ENCODE measurements at regions not wholly inside any gene's neighbourhood (a gene's known extent, or its start where the extent isn't known, plus 50 kb on each side); places are given as distances from the start of the nearest gene placed in this dataset.

DNA sequence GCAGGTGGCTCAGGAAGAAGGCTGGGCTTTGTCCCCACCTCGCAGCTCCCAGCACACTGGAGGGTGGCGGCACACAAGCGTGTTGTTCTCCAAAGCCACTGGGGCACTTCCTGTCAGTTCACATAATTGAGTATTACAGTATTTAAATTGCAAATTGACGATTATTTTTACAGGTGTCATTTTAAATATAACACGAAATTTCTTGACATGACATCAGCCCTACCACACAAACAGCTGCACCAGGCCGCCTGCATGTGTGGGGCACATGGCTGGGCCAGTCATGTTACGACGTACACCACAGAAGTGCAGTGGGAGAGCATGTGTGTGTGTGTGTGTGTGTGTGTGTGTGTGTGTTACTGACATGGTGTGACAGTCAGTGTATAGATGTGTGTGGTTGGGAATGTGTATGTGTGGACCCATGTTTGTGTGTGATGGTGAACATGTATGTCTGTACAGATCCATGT lies 155.6 kb downstream of the TTC32 start:
- Mint-ChIP-seq H3K4me3 (no peak overlapping the region), H3K27me3 (peaks cover 2% of the 10 kb centered on the region), H3K9me3 (no peaks in the 10 kb centered on the region), H3K27ac (no peak overlapping the region), H3K36me3 (ENCODE audit: low read depth) (no peaks in the 10 kb centered on the region), H3K4me1 (ENCODE audit: low read depth) (no peaks in the 10 kb centered on the region)
- intact Hi-C loops (cut with micrococcal nuclease), result no loop called here
- CTCF ChIA-PET, result no interaction called here
- TF ChIP-seq, protein P1, sequence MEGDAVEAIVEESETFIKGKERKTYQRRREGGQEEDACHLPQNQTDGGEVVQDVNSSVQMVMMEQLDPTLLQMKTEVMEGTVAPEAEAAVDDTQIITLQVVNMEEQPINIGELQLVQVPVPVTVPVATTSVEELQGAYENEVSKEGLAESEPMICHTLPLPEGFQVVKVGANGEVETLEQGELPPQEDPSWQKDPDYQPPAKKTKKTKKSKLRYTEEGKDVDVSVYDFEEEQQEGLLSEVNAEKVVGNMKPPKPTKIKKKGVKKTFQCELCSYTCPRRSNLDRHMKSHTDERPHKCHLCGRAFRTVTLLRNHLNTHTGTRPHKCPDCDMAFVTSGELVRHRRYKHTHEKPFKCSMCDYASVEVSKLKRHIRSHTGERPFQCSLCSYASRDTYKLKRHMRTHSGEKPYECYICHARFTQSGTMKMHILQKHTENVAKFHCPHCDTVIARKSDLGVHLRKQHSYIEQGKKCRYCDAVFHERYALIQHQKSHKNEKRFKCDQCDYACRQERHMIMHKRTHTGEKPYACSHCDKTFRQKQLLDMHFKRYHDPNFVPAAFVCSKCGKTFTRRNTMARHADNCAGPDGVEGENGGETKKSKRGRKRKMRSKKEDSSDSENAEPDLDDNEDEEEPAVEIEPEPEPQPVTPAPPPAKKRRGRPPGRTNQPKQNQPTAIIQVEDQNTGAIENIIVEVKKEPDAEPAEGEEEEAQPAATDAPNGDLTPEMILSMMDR (IDR thresholded peaks at IDR 0.05), result no peak
- ATAC-seq (no peak), DNase-seq (no peak)
- POLR2A ChIA-PET, result no interaction called here

DNA sequence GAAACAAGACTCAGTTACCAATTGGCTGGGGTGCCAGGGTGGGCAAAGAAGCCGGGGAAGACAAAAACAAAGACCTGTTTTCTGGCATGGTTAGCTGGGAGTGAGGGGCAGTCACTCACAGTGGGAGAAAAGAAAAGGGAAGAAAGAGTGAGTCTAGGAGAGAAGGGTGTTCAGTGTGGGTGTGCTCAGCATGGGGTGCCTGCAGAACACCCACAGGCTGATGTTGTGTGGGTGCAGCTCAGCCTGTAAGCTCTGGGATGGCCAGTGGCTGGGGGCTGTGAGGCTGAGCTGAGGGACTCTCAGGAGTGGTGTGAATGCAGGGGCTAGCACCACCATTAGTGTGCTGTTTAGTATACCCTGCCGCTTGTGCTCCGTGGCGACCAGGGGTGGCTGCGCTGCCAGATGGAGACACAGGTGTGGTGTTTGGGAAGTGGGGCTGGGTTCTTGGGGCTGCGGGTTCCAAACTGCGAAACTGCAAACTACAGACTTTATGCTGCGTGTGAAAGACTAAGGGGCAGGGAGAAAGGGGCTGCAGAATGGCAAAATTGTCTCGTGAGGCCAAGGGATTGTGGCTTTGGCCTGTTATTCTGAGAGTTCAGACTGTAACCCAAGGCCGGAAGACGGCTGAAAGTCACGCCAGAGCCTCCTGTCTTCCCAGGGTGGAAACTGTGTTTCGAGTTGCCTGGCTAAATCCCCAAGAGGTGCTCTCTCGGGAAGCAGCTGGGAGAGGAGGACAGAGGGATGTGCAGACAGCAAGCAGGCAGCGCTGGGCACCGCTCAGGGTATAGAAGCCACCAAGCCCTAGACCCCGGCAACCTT lies 156.3 kb downstream of the TTC32 start:
- intact Hi-C loops (cut with micrococcal nuclease), result no loop called here
- no peaks in the 10 kb centered on the region for H3K36me3 Mint-ChIP-seq (ENCODE audit: low read depth)
- ATAC-seq (no peak), DNase-seq (no peak)
- H3K4me3 Mint-ChIP-seq, result no peak overlapping the region
- H3K27me3 Mint-ChIP-seq, result peaks cover 2% of the 10 kb centered on the region
- CTCF ChIA-PET, result no interaction called here
- POLR2A ChIA-PET, result no interaction called here
- H3K27ac Mint-ChIP-seq, result no peak overlapping the region
- H3K9me3 Mint-ChIP-seq, result no peaks in the 10 kb centered on the region
- no peaks in the 10 kb centered on the region for H3K4me1 Mint-ChIP-seq (ENCODE audit: low read depth)
- TF ChIP-seq, protein P1 (IDR thresholded peaks at IDR 0.05), result no peak

DNA sequence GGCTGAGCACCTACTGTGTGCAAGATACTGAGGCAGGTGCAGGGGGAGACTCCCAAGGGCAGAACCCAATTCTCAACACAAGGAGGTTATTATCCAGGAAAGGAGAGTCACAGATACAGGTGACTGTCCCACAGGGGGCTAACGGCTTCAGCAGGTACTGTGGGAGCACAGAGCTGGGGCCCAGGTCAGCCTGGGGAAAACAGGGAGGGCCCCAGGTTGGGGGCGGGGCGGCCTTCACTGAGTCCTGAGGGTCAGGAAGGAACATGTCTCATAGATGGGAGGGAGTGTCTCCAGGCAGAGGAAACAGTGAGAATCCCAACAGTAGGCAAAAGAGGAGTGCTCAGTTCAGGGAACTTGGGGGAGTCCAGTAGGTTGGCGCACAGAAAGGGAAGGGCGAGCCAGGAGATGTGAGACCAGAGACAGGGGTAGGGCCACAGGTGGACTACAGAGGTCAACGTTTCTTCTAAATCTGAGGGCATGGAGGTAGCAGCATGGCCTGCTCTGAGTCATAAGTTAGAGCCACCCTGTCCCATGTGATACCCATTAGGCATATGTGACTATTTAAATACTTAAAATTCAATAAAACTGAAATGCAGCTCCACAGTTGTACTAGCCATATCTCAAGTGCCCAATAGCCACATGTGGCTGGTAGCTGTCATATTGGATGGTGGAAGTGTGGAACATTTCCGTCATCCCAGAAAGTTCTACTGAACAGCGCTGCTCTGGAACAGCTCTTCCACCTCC lies 157.2 kb downstream of the TTC32 start:
- Mint-ChIP-seq H3K27ac (no peak overlapping the region), H3K9me3 (no peaks in the 10 kb centered on the region), H3K36me3 (ENCODE audit: low read depth) (no peaks in the 10 kb centered on the region), H3K4me3 (no peak overlapping the region), H3K4me1 (ENCODE audit: low read depth) (no peaks in the 10 kb centered on the region), H3K27me3 (no peaks in the 10 kb centered on the region)
- DNase-seq (no peak), ATAC-seq (no peak)
- CTCF ChIA-PET, result no interaction called here
- POLR2A ChIA-PET, result no interaction called here
- intact Hi-C loops (cut with micrococcal nuclease), result no loop called here
- TF ChIP-seq, protein P1 (IDR thresholded peaks at IDR 0.05), result no peak

DNA sequence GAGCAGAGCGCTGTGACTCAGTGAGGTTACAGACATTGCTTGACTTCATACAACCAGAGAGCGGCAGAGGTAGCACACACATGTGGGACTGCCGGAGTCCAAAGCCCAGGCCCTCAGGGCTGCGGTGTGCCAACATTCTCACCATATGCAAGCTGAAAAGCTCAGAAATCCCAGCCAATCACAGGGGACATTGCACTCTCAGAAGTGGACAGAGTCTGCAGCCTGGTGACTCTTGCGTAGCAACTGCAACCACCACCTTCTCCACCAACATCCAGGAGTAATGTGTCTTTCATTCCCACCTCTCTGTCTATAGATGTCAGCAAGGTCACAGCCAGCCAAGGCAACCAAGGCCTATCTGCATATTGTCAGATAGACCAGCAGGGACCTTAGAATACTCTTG lies 158.1 kb downstream of the TTC32 start:
- H3K4me3 Mint-ChIP-seq, result no peak overlapping the region
- H3K27ac Mint-ChIP-seq, result no peak overlapping the region
- H3K27me3 Mint-ChIP-seq, result no peaks in the 10 kb centered on the region
- no peaks in the 10 kb centered on the region for H3K4me1 Mint-ChIP-seq (ENCODE audit: low read depth)
- no peaks in the 10 kb centered on the region for H3K36me3 Mint-ChIP-seq (ENCODE audit: low read depth)
- no peak for ATAC-seq
- TF ChIP-seq, protein P1 (IDR thresholded peaks at IDR 0.05), result no peak
- ChIA-PET POLR2A (no interaction called here), CTCF (no interaction called here)
- DNase-seq, result no peak
- intact Hi-C loops (cut with micrococcal nuclease), result no loop called here
- no peaks in the 10 kb centered on the region for H3K9me3 Mint-ChIP-seq

DNA sequence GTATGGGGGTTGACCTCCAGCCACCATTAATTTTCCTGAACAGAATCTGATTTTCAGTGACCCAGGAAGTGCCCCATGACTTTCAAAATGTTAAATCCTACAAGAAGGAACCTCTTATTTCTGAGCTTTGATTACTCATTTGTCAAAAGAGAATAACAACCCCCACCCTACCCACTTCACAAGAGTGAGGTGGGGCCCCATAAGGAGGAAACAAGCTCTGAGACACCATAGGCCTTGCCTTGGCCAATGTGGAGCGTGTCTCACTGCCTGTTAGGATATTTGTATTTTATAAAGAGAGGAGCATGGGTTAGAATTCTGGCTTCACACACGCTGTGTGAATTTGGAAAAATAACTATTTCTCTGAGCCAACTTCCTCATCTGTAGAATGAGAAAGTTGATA lies 158.9 kb downstream of the TTC32 start:
- ChIA-PET CTCF (no interaction called here), POLR2A (interaction anchor here (0.6 kb wide), 1 partner anchor 22 kb away, joined by 3 read pairs; no protein-coding TSS in a partner anchor)
- DNase-seq (no peak), ATAC-seq (no peak)
- Mint-ChIP-seq H3K4me1 (ENCODE audit: low read depth) (no peaks in the 10 kb centered on the region), H3K4me3 (no peak overlapping the region), H3K36me3 (ENCODE audit: low read depth) (no peaks in the 10 kb centered on the region), H3K27me3 (peaks cover 5% of the 10 kb centered on the region), H3K9me3 (no peaks in the 10 kb centered on the region), H3K27ac (no peak overlapping the region)
- TF ChIP-seq, protein P1 (IDR thresholded peaks at IDR 0.05), result no peak
- intact Hi-C loops (cut with micrococcal nuclease), result no loop called here
